ENCODE measurements at regions not wholly inside any gene's neighbourhood (a gene's known extent, or its start where the extent isn't known, plus 50 kb on each side); places are given as distances from the start of the nearest gene placed in this dataset.

DNA sequence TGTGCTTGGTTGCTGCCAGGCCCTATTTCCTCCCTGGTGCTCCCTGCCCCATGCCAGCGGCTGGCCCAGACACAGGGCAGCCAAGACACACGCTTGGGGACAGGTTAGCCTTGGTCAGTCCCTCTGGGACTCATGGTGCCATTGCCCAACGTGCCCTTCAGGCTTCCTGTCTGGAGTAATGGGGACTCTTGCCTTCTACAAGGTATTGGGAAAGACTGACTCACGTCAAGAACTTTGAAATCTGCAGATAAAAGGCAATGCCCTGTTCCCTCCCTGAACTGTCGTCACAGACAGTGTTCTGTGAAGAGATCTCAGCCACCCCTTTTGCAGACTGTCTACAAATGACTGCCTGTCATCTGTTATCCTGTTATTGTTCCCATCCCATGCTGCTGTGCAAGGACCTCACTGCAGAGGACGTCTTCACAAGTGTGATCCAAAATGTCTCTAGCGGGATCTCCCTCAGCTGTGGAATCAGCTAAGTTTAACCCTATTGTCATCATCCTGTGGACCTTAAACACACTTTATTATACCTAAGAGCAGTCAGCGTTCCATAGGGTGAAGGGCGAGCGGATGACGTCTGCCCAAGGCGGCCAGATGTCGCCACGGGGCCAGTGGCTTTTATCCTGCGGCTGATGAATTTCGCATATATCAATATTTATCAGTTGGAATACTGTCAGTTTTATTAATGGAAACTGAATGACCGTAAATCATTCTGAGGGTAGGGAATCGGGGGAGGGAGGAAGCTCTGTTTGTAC is 59.0 kb downstream of the GSX1 start:
- TF ChIP-seq, protein P1, sequence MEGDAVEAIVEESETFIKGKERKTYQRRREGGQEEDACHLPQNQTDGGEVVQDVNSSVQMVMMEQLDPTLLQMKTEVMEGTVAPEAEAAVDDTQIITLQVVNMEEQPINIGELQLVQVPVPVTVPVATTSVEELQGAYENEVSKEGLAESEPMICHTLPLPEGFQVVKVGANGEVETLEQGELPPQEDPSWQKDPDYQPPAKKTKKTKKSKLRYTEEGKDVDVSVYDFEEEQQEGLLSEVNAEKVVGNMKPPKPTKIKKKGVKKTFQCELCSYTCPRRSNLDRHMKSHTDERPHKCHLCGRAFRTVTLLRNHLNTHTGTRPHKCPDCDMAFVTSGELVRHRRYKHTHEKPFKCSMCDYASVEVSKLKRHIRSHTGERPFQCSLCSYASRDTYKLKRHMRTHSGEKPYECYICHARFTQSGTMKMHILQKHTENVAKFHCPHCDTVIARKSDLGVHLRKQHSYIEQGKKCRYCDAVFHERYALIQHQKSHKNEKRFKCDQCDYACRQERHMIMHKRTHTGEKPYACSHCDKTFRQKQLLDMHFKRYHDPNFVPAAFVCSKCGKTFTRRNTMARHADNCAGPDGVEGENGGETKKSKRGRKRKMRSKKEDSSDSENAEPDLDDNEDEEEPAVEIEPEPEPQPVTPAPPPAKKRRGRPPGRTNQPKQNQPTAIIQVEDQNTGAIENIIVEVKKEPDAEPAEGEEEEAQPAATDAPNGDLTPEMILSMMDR (conservative IDR thresholded peaks at IDR 0.05; ENCODE audit: low read length): no peak
- TF ChIP-seq EZH2phosphoT487 (IDR thresholded peaks at IDR 0.05; ENCODE audit: borderline replicate concordance, low read depth, low read length): no peak
